SH-SY5Y (cell line): ENCODE measurements at regions not wholly inside any gene's neighbourhood (a gene's known extent, or its start where the extent isn't known, plus 50 kb on each side); places are given as distances from the start of the nearest gene placed in this dataset.

Experiments used
- GATA2 ChIP-seq: IDR thresholded peaks from 2 replicates; pipeline ENCODE4 v1.6.1; 2011; ENCODE audit warnings: mild to moderate bottlenecking, low read depth, low read length
- GATA3 ChIP-seq: IDR thresholded peaks from 2 replicates; pipeline ENCODE4 v1.6.1; 2011; ENCODE audit warnings: low read depth, mild to moderate bottlenecking, low read length, moderate library complexity

- TF ChIP-seq GATA3 = peak; percentile 98
- peak; percentile 94 for TF ChIP-seq GATA2
These were observed 149.1 kb upstream of the CDIN1 start for GRCh38 chr15:36430280-36430679.

GRCh38 chr15:36430726-36431265, 148.6 kb upstream of the CDIN1 start:
- TF ChIP-seq GATA2 = no peak
- TF ChIP-seq GATA3 = no peak

GRCh38 chr15:36432161-36432560, 147.3 kb upstream of the CDIN1 start:
- TF ChIP-seq GATA2 = no peak
- TF ChIP-seq GATA3 = no peak

GRCh38 chr15:36434177-36434576, 145.2 kb upstream of the CDIN1 start:
- no peak for TF ChIP-seq GATA2
- no peak for TF ChIP-seq GATA3

DNA sequence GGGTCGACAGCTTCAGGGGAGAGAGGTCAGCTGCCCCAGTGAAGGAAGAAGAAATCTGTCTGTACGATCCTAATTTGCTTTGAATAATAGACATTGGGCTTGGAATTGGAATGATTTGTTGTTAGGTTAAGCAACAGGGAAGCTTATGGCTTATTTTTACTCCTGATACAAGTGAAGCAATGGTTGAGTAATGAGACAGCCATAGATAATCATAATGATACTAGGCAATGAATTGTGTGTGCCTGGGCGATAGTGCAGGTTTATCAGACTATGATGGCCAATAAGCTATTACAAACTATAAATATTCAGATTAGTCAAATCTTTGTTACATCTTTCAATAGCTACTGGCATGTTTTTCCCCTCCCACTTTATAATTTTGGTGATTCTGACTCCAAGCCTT, 140.9 kb upstream of the CDIN1 start:
- TF ChIP-seq GATA2 = no peak
- TF ChIP-seq GATA3 = no peak

GRCh38 chr15:36447373-36447772, 132.1 kb upstream of the CDIN1 start:
- TF ChIP-seq GATA3 = no peak

DNA sequence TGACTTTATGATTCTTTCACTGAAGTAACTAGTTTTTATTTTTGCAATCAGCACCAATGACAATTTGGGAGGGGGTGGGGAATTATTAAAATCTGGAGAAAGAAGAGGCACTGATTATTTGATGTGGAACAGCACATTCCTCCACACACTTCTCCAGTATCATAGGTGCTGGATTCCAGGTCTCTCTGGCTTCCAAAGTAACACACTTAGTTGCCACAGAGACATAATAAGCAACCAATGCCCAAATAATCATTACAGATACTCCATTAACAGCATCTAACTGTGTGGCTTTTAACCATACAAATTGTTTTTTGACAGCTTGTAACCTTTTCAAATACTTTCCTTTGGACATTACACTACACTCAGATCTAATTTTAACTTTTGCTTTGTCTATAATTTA, 131.0 kb upstream of the CDIN1 start:
- no peak for TF ChIP-seq GATA2
- TF ChIP-seq GATA3 = no peak

GRCh38 chr15:36449084-36449661, 130.3 kb upstream of the CDIN1 start:
- no peak for TF ChIP-seq GATA2
- TF ChIP-seq GATA3 = no peak

DNA sequence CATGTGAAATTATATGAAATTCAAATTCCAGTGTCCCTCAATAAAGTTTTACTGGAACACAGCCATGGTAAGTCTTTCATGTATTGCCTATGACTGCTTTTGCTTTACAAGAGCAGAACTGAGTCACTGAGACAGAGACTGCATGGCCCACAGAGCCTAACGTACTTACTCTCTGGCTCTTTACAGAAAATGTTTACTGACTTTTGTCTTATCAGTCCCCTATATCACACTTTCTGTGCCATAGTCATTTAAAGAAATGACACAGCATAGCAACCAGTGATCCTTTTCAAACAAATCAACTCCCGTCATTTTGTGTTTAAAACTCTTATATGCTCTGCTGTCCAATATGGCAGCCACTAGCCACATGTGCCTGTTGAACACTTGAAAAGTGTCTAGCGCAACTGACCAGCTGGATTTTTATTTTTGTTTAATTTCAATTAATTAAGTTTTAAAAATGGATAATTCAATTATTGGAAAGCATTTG, 129.7 kb upstream of the CDIN1 start:
- no peak for TF ChIP-seq GATA3
- no peak for TF ChIP-seq GATA2

DNA sequence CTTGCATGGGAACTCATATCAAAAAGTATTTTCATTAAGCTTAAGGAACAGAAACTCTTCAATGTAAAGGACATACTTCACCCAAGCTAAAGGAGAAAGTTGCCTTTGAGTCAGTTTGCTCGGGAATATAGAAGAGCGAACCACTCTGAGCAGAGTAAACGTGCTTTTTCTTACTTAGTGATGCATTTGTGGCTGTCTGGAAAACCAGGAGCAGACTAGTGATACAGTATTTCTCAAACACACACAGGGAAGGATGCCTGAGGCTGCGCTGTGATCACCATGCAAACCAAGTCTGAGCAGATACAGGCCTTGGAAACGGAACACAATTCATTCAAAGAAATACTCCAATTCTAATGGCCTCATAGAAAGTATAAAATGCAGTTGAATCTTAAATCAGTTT, 121.0 kb upstream of the CDIN1 start:
- no peak for TF ChIP-seq GATA3
- TF ChIP-seq GATA2 = no peak

- no peak for TF ChIP-seq GATA3
- no peak for TF ChIP-seq GATA2
These were observed 114.1 kb upstream of the CDIN1 start for GRCh38 chr15:36465304-36465703.

- TF ChIP-seq GATA3 = no peak
- TF ChIP-seq GATA2 = no peak
These were observed 110.7 kb upstream of the CDIN1 start for GRCh38 chr15:36468746-36469145.

GRCh38 chr15:36469311-36469966, 110.0 kb upstream of the CDIN1 start:
- no peak for TF ChIP-seq GATA3

- TF ChIP-seq GATA3 = no peak
- no peak for TF ChIP-seq GATA2
These were observed 106.8 kb upstream of the CDIN1 start for GRCh38 chr15:36472672-36473071.

DNA sequence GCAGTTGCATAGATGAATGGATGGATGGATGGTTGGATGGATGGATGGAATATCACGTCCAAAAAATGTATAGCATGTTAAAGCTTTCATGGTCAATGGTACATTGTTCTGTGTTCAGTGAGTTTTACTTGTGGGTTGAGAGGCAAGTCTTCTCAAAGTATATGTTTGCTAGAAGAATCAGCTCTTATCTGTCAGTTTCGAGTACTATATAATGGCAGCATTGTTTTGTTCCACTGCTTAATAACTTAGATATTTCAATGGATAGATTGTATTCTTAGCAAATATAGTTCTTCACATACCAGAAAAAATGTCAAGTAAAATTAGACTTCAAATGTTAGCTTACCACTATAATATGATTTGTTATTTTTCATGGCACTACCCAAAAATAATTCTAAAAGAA, 100.9 kb upstream of the CDIN1 start:
- no peak for TF ChIP-seq GATA2
- TF ChIP-seq GATA3 = no peak

GRCh38 chr15:36479200-36479896, 100.1 kb upstream of the CDIN1 start:
- TF ChIP-seq GATA3 (no peak), GATA2 (no peak)
